ENCODE measurements at regions not wholly inside any gene's neighbourhood (a gene's known extent, or its start where the extent isn't known, plus 50 kb on each side); places are given as distances from the start of the nearest gene placed in this dataset.

- Histone ChIP-seq H3K4me3 (ENCODE audit: low read depth, low read length) (no peak overlapping the region), H3K9me3 (ENCODE audit: severe bottlenecking) (no peaks in the 10 kb centered on the region), H3K36me3 (no peaks in the 10 kb centered on the region), H3K27ac (no peak overlapping the region), H3K27me3 (ENCODE audit: insufficient read depth, low read depth, severe bottlenecking) (no peaks in the 10 kb centered on the region)
- no peak for TF ChIP-seq CTCF (IDR thresholded peaks at IDR 0.05; ENCODE audit: low read depth, low read length)
- no peak for DNase-seq
Measured at GRCh38 chr20:25135031-25135430, 53.1 kb upstream of the VSX1 start.

GRCh38 chr20:25136056-25136455 is 54.1 kb upstream of the VSX1 start:
- Histone ChIP-seq H3K27me3 (ENCODE audit: insufficient read depth, low read depth, severe bottlenecking) (no peaks in the 10 kb centered on the region), H3K36me3 (no peaks in the 10 kb centered on the region), H3K4me3 (ENCODE audit: low read depth, low read length) (no peak overlapping the region), H3K9me3 (ENCODE audit: severe bottlenecking) (no peaks in the 10 kb centered on the region), H3K27ac (no peak overlapping the region)
- DNase-seq: no peak
- no peak for TF ChIP-seq CTCF (IDR thresholded peaks at IDR 0.05; ENCODE audit: low read depth, low read length)

- Histone ChIP-seq H3K36me3 (no peaks in the 10 kb centered on the region), H3K27ac (no peak overlapping the region), H3K4me3 (ENCODE audit: low read depth, low read length) (no peak overlapping the region), H3K9me3 (ENCODE audit: severe bottlenecking) (no peaks in the 10 kb centered on the region), H3K27me3 (ENCODE audit: insufficient read depth, low read depth, severe bottlenecking) (no peaks in the 10 kb centered on the region)
- DNase-seq: no peak
- no peak for TF ChIP-seq CTCF (IDR thresholded peaks at IDR 0.05; ENCODE audit: low read depth, low read length)
Measured at GRCh38 chr20:25136643-25137559, 55.0 kb upstream of the VSX1 start.

GRCh38 chr20:25139029-25139705 is 56.3 kb upstream of the ENTPD6 start:
- no peaks in the 10 kb centered on the region for H3K36me3 ChIP-seq
- peak; percentile 27; the same call in 1 of the 2 replicates for TF ChIP-seq CTCF (IDR thresholded peaks at IDR 0.05; ENCODE audit: low read depth, low read length)
- DNase-seq: peak; percentile 30
- H3K9me3 ChIP-seq (ENCODE audit: severe bottlenecking): no peaks in the 10 kb centered on the region
- H3K27ac ChIP-seq: no peak overlapping the region
- H3K27me3 ChIP-seq (ENCODE audit: insufficient read depth, low read depth, severe bottlenecking): no peaks in the 10 kb centered on the region
- H3K4me3 ChIP-seq (ENCODE audit: low read depth, low read length): no peak overlapping the region

- no peaks in the 10 kb centered on the region for H3K27me3 ChIP-seq (ENCODE audit: insufficient read depth, low read depth, severe bottlenecking)
- no peak overlapping the region for H3K4me3 ChIP-seq (ENCODE audit: low read depth, low read length)
Measured at GRCh38 chr20:25140968-25141367, 54.5 kb upstream of the ENTPD6 start.

More at GRCh38 chr20:25140968-25141367, 54.5 kb upstream of the ENTPD6 start:
- Histone ChIP-seq H3K9me3 (ENCODE audit: severe bottlenecking) (no peaks in the 10 kb centered on the region), H3K27ac (no peak overlapping the region), H3K36me3 (no peaks in the 10 kb centered on the region)
- TF ChIP-seq CTCF (IDR thresholded peaks at IDR 0.05; ENCODE audit: low read depth, low read length): no peak
- DNase-seq: no peak
